ENCODE measurements at regions not wholly inside any gene's neighbourhood (a gene's known extent, or its start where the extent isn't known, plus 50 kb on each side); places are given as distances from the start of the nearest gene placed in this dataset.
A peak's percentile ranks its signal among the peaks of the same experiment; 100 is the strongest.

GRCh38 chr3:194070634-194071409 is 65.1 kb upstream of the HES1 start (continued):
- TF ChIP-seq ZBTB10 (tag by site-specific recombination; IDR thresholded peaks at IDR 0.05), result peak; percentile 68
- TF ChIP-seq KLF8 (tag by site-specific recombination; IDR thresholded peaks at IDR 0.05), result no peak
- no peak for TF ChIP-seq ZNF48 (tag by site-specific recombination; IDR thresholded peaks at IDR 0.05)
- TF ChIP-seq ZNF670 (tag by site-specific recombination; IDR thresholded peaks at IDR 0.05; ENCODE audit: low read depth), result no peak
- no peak for TF ChIP-seq ZNF324 (tag by site-specific recombination; IDR thresholded peaks at IDR 0.05)
- TF ChIP-seq MEIS1 (CRISPR knock-in tag; IDR thresholded peaks at IDR 0.05; ENCODE audit: borderline replicate concordance), result no peak
- TF ChIP-seq ZNF157 (tag by site-specific recombination; IDR thresholded peaks at IDR 0.05), result no peak
- TF ChIP-seq ZNF132 (tag by site-specific recombination; IDR thresholded peaks at IDR 0.05; ENCODE audit: borderline replicate concordance), result no peak
- TF ChIP-seq ZBTB21 (tag by site-specific recombination; IDR thresholded peaks at IDR 0.05), result no peak
- no peak for TF ChIP-seq PRDM6 (tag by site-specific recombination; IDR thresholded peaks at IDR 0.05)
- no peak for TF ChIP-seq ELK4 (IDR thresholded peaks at IDR 0.05; ENCODE audit: borderline replicate concordance, low read depth, low read length)
- TF ChIP-seq ZNF660 (tag by site-specific recombination; IDR thresholded peaks at IDR 0.05), result peak; percentile 55
- no peak for TF ChIP-seq ZNF792 (tag by site-specific recombination; IDR thresholded peaks at IDR 0.05)
- TF ChIP-seq ZNF366 (tag by site-specific recombination; conservative IDR thresholded peaks at IDR 0.05), result 0 out of 2 replicates have a peak, but pooled peaks have one; percentile 12
- TF ChIP-seq ZNF26 (tag by site-specific recombination; IDR thresholded peaks at IDR 0.05), result no peak
- no peak for TF ChIP-seq ZNF10 (tag by site-specific recombination; IDR thresholded peaks at IDR 0.05)
- no peak for TF ChIP-seq ZNF785 (tag by site-specific recombination; IDR thresholded peaks at IDR 0.05)
- no peak for TF ChIP-seq ZNF23 (tag by site-specific recombination; IDR thresholded peaks at IDR 0.05; ENCODE audit: borderline replicate concordance)
- TF ChIP-seq ZNF174 (tag by site-specific recombination; IDR thresholded peaks at IDR 0.05), result no peak
- no peak for TF ChIP-seq ZNF580 (tag by site-specific recombination; IDR thresholded peaks at IDR 0.05)
- no peak for TF ChIP-seq ZNF280D (tag by site-specific recombination; IDR thresholded peaks at IDR 0.05)
- no peak for TF ChIP-seq ZNF175 (tag by site-specific recombination; IDR thresholded peaks at IDR 0.05)
- TF ChIP-seq GLIS1 (tag by site-specific recombination; IDR thresholded peaks at IDR 0.05), result peak; percentile 91
- TF ChIP-seq ZNF214 (tag by site-specific recombination; IDR thresholded peaks at IDR 0.05; ENCODE audit: borderline replicate concordance), result no peak
- 0 out of 2 replicates have a peak, but pooled peaks have one; percentile 26 for TF ChIP-seq ZBTB1 (tag by site-specific recombination; IDR thresholded peaks at IDR 0.05)
- no peak for TF ChIP-seq GLI4 (tag by site-specific recombination; IDR thresholded peaks at IDR 0.05)
- no peak for TF ChIP-seq ZFP41 (tag by site-specific recombination; IDR thresholded peaks at IDR 0.05; ENCODE audit: borderline replicate concordance)
- no peak for TF ChIP-seq ZNF138 (tag by site-specific recombination; IDR thresholded peaks at IDR 0.05; ENCODE audit: borderline replicate concordance)
- no peak for TF ChIP-seq ZNF354C (tag by site-specific recombination; IDR thresholded peaks at IDR 0.05; ENCODE audit: borderline replicate concordance, low read depth)
- no peak for TF ChIP-seq GFI1B (tag by site-specific recombination; IDR thresholded peaks at IDR 0.05)

Measured in HEK293 (cell line).